Peyer's patch (tissue), 4 donors: ENCODE measurements at regions not wholly inside any gene's neighbourhood (a gene's known extent, or its start where the extent isn't known, plus 50 kb on each side); places are given as distances from the start of the nearest gene placed in this dataset.

Source experiments
- POLR2A ChIP-seq, 2 donors: fragments of 450-650 bp; IDR thresholded peaks; one replicate each; pipeline ENCODE4 v1.5.1; 2017; ENCODE audit warnings: antibody characterized with exemption in 2 of 2, mild to moderate bottlenecking in 2 of 2, moderate library complexity in 2 of 2
- TF ChIP-seq, protein P1 (sequence below), 6 experiments: fragments of 450-650 bp in 4 of 6; fragments of 200-600 bp in 2 of 6; sonication (generic) in 1 of 6; IDR thresholded peaks; one replicate each; pipeline ENCODE4 v1.5.1; 2017 to 2019; ENCODE audit warnings: antibody characterized with exemption in 6 of 6, mild to moderate bottlenecking in 3 of 6, moderate library complexity in 1 of 6

GRCh38 chr17:69763503-69763902 is 311.5 kb upstream of the KCNJ16 start:
- TF ChIP-seq, protein P1, sequence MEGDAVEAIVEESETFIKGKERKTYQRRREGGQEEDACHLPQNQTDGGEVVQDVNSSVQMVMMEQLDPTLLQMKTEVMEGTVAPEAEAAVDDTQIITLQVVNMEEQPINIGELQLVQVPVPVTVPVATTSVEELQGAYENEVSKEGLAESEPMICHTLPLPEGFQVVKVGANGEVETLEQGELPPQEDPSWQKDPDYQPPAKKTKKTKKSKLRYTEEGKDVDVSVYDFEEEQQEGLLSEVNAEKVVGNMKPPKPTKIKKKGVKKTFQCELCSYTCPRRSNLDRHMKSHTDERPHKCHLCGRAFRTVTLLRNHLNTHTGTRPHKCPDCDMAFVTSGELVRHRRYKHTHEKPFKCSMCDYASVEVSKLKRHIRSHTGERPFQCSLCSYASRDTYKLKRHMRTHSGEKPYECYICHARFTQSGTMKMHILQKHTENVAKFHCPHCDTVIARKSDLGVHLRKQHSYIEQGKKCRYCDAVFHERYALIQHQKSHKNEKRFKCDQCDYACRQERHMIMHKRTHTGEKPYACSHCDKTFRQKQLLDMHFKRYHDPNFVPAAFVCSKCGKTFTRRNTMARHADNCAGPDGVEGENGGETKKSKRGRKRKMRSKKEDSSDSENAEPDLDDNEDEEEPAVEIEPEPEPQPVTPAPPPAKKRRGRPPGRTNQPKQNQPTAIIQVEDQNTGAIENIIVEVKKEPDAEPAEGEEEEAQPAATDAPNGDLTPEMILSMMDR (IDR thresholded peaks at IDR 0.05), result no peak
- TF ChIP-seq POLR2A (IDR thresholded peaks at IDR 0.05), result no peak
